AG08396 (cell line): ENCODE measurements at regions not wholly inside any gene's neighbourhood (a gene's known extent, or its start where the extent isn't known, plus 50 kb on each side); places are given as distances from the start of the nearest gene placed in this dataset.
"Not testable (repeated sequence)": the region's sequence is repeated elsewhere in the genome, so short reads cannot be mapped to it uniquely, and the experiment has no call there.

Experiments used
- DNase-seq: peaks from one replicate; pipeline ENCODE4 v3.0.0; 2012; ENCODE audit warnings: low spot score, mixed read lengths

DNA sequence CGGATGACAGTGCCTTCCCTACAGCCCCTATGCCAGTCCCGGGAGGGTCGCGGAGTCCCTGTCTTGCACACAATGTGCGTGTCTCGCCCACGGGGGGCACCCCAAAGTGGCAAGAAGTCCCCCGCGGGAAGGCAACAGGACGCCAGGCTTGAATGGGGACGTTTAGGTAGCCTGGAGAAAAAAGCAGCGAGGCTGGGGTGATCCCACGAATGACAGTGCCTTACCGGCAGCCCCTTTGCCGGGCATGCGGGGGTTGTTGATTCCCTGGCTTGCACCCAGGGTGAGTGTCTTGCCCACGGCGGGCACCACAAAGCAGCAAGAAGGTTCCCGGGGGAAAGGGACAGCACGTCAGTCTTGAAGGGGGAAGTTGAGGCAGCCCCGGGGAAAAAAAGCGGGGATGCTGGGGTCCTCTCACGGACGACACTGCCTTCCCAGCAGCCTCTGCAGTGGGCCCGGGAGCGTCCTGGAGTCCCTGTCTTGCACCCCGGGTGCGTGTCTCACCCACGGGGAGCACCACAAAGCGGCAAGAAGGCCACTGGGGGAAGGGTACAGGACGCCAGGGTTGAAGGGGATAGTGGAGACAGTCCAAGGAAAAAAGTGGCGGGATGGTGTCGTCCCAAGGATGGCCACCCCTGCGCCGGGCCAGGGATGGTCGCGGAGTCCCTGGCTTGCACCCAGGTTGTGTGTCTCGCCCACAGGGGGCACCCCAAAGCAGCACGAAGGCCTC is 156.8 kb upstream of the ALG10B start:
- no peak for DNase-seq

DNA sequence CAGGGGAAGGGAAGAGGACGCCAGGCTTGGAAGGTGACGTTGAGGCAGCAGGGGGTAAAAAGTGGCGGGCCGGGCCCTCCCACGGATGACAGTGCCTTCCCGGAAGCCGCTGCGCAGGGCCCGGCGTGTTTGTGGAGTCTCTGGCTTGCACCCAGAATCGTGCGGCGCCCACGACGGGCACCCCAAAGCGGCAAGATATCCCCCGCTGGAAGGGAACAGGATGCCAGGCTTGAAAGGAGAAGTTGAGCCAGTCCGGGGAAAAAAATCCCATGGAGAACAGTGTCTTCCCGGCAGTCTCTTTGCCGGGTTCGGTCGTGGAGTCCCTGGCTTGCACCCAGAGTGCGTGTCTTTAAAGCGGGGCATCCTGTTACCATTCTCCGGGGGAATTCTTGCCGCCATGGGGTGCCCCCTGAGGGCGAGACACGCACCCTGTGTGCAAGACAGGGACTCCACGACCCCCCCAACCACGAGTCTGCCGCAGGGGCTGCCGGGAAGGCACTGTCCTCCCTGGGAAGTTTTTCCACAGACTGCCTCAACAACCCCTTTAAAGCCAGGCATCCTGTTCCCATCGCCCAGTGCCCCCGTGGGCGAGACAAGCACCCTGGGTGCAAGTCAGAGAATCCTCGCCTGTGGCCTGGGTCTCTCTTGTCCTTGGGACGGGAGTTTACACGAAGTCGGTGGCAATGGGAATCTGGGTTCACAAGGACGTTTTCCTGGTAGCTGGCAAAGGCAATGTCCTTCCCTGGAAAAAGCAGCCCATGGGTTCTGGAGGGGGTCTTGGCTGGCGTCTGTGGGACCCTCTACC is 156.1 kb upstream of the ALG10B start:
- no peak for DNase-seq

DNA sequence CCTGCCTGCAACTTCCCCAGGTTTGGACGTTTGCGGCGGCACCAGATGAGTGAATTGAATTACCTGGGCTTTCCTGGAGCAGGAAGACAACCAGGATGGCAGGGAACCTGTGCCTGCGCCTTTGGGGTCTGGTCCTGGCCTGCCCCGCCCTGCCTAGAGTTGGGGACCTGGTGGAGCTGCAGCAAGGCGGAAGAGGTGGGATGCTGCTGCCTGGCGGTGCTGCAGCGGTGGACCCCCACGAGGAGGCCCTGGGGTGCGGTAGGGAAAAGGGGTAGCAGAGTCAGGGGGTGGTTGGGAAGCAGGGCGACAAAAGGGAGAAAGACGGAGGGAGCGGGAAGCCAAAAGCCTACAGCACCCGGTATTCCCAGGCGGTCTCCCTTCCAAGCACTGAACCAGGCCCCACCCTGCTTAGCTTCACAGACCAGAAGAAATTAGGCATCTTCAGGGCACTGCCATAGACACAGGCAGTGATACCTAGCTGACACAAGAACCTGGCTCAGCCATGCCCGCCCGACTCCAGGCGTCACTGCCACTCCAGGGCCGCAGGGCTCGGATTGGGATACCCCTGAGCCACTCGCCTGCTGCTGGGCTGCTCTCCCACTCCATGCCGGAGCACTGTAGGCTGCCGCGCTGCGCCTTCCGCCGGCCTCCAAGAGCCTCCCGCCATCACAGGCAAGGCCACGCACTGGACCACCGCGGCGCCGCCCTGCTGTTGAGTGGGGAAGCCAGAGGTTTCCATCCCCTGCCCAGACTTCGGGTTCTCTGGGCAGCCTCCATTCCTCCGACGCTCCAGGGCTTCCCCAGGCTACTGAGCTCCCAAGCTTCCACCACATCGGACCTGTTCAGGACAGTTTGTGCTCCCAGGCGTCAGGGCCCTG is 155.2 kb upstream of the ALG10B start:
- no peak for DNase-seq

DNA sequence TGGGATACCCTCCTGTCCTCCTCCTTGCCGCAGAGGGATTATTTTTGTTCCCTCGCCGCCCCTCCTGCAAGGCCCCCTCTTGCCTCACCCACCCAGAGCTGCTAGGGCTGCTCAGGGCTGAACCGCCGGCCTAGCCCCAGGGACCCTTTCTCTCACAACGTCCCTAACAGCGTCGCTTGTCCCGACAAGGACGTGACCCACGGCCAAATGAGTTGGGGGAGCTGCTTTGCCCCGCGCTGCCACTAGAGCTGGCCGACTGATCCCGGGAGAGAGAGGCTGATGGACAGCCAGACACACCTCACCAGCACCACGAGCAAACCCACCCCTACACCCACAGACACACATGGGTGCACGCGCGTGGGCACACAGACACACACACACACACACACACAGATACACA is 154.6 kb upstream of the ALG10B start:
- DNase-seq = no peak

DNA sequence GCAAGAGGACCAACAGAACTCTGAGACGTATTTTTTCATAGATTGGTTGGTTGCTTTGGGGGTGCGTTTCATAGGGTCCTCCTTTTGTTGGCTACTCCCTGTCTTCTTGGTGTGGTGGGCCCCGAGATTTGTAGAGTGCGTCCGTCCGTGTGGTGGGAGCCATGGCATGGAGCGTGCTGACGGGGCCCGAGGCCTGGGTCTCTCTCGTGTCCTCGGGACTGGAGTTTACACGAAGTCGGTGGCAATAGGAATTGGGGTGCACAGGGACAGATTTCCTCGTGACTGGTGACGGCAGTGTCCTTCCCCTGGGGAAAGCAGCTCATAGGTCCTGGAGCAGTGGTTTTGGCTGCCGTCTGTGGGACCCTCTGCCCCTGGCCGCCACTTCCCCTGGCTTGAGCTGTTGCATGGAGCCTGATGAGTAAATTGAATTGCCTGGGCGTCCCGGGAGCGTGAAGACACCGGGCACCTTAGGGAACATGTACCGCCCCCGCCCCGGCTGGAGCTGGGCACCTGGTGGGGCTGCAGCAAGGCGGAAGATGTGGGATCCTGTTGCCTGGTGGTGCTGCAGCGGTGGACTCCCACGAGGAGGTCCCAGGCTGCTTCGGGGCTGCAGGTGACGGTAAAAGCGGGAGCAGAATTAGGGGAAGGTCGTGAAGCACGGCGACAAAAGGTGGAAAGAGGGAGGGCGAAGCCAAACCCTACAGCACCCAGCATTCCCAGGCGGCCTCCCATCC is 153.7 kb upstream of the ALG10B start:
- DNase-seq = no peak

DNA sequence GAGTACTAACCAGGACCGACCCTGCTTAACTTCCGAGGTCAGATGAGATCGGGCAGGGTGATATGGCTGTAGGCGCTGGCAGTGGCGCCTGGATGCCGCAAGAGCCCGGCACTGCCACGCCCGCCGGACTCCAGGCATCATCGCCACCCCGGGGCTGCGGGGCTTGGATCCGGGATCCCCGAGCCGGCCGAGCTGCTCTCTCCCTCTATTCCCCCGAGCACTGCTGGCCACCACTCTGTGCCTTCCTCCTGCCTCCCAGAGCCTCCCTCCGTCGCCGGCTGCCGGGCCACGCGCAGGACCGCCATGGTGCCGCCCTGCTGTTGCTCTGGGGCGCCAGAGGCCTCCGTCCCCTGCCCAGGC is 153.2 kb upstream of the ALG10B start:
- DNase-seq = no peak

DNA sequence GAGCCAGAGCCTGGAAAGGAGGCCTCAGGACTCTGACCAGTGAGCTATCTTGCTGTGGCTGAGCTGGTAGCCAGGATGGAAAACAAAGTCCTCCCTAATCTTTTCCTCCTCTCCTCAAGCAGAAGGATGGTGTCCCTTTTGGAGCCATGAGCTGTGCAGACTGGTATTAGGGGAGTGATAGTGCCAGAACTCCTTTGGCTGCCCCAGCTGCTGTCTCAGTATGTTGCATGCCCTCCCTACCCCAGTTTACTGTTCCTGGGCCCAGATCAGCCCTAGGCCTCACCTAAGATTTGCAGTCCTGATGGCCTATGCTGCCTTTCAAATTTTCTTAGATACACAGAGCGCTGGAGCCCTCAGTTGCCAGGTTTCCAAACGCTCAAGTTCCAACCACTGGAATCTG is 150.3 kb upstream of the ALG10B start:
- no peak for DNase-seq

DNA sequence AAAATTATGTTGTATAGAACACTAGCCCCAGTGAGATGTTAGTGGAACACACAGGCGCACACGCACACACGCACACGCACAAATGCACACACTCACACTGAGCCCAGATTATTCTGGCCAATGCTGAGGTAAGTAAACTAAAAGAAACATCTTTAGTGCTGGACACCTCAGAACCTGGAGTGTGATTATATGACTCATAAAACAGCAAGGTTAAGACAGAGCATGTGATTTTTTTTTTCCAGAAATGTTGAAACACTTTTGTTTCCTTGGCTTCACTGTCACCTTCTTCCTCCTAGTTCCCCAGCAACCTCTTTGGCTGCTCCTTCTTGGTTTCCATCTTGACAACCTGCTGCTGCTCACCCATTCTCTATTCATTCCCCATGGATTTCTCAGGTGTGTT is 141.0 kb upstream of the ALG10B start:
- DNase-seq = no peak

DNA sequence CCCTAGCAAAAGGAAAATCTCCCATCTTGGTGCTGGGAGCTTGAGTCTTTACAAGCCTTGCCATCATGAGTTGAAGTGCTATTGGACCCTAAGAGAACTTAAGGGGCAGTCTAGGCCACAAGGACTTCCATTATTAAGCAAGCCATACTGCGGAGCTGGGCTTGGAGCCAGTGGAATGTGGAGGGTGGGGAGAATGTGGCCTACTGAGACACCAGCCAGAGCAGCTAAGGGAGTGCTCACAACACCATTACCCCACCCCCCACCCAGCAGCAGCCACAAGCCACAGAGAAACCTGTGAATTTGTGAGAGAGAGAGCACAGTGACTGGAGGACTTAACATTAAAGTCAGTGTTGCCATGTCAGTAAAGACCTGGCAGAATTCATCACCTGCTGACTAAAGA is 133.0 kb upstream of the ALG10B start:
- DNase-seq = not testable (repeated sequence)

DNA sequence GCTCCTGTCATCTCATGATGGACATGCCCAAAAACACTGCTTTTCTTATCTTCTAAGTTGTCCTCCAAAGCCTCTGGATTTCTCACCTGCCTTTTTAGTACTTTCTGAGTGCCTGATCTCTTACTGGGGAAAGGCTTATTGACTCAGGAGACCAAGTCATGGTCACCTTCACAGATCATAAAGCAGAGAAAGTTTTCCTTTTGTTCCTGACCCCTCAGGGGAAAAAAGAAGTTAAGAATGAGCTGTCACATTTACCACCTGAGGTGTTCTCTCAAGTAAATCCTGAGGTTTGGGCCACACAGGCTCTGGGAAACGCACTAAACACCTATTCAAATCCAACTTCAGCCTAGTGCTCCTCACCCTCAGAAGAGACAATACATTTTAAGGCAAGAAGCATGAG is 119.3 kb upstream of the ALG10B start:
- DNase-seq = not testable (repeated sequence)

DNA sequence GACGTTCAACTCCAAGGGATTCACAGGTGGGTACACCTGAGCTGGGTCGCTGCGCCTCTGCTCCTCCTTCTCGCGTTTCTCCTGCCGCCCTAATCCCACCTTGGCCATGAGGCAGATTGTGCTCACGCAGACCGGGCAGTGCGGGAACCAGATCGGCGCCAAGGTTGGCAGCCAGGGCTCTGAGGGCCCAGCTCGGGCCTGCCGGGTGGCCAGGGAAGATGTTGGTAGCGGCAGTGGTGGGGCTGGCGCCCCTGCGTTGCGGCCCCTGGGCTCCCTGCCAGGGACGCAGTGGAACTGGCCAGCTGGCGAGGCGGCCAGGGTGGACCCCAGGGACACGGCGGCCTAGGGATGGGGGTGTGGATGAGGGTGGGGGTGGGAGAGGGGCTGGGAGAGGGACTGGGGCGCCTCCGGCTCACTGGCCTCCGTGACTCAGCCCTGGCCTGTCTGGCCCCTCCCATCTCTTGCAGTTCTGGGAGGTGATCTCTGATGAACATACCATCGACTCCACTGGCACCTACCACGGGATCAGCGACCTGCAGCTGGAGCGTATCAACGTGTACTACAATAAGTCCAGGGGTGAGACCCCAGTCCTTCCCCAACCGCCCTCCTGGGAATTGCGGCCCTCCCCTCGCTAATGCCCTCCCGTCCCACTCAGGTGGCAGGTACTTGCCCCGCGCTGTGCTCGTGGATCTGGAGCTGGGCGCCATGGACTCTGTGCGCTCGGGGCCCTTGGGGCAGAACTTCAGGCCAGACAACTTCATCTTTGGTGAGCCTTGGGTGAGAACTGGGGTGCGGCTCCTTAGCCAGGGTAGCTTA is 114.9 kb upstream of the ALG10B start:
- DNase-seq = no peak

DNA sequence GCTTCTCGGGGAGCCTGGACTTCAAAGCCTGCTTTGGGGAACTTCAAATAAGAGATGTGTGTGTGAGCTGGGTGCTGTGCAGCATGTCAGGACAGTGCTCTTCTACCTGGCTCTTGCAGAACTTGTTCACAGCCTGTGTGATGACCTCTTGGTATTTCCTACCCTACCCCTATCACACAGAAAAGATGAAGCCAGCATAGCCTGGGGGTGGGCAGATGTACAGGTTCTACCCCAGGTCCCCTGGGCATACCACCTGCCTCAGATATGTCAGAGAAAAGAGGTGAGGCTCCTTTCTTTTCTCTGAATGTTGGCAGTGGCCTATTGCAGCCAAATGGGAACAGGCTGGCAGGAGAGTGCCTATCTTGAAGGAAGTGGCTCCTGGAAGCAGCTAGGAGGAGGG is 111.7 kb upstream of the ALG10B start:
- no peak for DNase-seq

DNA sequence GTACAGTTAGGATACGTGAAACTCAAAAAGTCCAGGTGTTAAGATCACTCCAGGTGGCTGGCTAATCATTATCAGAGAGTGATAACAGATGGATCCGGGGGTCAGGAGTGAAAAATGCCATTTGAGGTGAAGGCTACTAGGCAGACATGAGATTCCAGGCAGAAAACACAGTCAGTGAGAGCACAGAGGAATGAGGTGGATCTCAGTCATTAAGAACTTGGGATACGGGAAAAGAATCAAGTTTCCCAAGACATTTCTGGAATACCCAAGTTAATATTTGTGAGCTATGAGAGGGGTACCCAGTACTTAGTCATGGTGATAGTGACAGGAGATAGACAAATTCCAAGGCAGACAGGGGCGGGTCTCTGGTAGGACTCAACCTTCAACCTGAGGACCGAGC is 94.6 kb upstream of the ALG10B start:
- DNase-seq = no peak

DNA sequence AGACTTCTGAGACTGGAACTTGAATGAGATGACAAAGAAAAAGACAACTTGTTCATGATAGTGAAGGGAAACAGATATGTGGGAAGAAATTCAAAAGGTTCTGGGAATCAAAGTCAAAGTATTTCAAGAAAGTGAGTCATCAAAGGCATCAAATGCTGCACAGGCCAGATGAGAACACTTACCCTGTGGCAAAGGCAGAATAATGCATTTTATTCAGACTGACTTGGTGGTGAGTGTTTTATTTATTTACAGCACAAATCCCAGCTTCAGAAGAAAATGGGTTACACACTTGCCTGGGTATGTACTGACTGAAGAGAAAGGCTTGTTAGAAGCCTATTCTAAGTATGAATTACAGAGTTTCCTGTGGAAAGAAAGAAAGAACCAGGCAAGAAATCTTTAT is 78.2 kb upstream of the ALG10B start:
- not testable (repeated sequence) for DNase-seq

DNA sequence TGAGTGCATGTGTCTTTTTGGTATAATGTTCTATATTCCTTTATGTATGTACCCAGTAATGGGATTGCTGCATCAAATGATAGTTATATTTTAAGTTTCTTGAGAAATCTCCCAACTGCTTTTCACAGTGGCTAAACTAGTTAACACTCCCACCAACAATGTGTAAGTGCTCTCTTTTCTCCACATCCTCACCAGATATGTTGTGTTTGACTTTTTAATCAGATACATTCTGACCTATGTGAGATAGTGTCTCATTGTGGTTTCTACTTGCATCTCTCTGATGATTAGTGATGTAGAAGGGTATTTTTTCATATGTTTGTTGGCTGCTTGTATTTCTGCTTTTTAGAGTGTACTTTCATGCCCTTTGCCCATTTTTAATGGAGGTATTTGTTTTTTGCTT is 62.8 kb upstream of the ALG10B start:
- no peak for DNase-seq

DNA sequence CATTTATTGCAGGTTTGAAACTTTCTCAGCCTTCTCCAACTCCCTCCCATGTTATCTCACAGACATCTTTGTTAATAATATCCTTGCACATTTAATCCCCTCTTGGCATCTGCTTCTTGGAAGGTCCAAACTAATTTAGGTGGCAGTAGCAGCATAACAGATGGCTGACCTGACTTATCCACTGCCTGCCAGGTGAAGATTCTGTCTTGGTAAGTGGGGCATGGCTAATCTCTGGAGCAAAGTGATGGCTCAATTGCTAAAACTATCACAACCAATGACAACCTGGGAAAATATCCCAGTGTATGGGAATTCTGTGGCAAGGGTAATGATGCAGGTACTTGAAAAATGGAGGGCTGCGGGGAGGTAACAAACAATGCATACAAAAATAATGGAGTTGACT is 58.2 kb upstream of the ALG10B start:
- no peak for DNase-seq
